ENCODE measurements at regions not wholly inside any gene's neighbourhood (a gene's known extent, or its start where the extent isn't known, plus 50 kb on each side); places are given as distances from the start of the nearest gene placed in this dataset.
"Not testable (repeated sequence)": the region's sequence is repeated elsewhere in the genome, so short reads cannot be mapped to it uniquely, and the experiment has no call there.

- no peaks in the 10 kb centered on the region for H3K36me3 Mint-ChIP-seq (ENCODE audit: low read depth)
- no peaks in the 10 kb centered on the region for H3K4me1 Mint-ChIP-seq (ENCODE audit: low read depth)
- no peak overlapping the region for H3K4me3 Mint-ChIP-seq
- H3K27ac Mint-ChIP-seq, result no peak overlapping the region
- no peaks in the 10 kb centered on the region for H3K27me3 Mint-ChIP-seq (ENCODE audit: low read depth)
- H3K9me3 Mint-ChIP-seq, result peaks cover 5% of the 10 kb centered on the region
Observed at GRCh38 chr16:59826767-59827166, 1092.7 kb upstream of the GOT2 start.

GRCh38 chr16:59809488-59809887, 1075.4 kb upstream of the GOT2 start:
- not testable (repeated sequence) for H3K36me3 Mint-ChIP-seq (ENCODE audit: low read depth); H3K27me3 Mint-ChIP-seq (ENCODE audit: low read depth); H3K27ac Mint-ChIP-seq; H3K4me1 Mint-ChIP-seq (ENCODE audit: low read depth); H3K4me3 Mint-ChIP-seq
- peaks cover 27% of the 10 kb centered on the region for H3K9me3 Mint-ChIP-seq

- Mint-ChIP-seq H3K27ac (no peak overlapping the region), H3K36me3 (ENCODE audit: low read depth) (no peaks in the 10 kb centered on the region), H3K4me1 (ENCODE audit: low read depth) (no peaks in the 10 kb centered on the region), H3K27me3 (ENCODE audit: low read depth) (no peaks in the 10 kb centered on the region), H3K9me3 (peaks cover 13% of the 10 kb centered on the region), H3K4me3 (no peak overlapping the region)
Observed at GRCh38 chr16:59783191-59783590, 1049.1 kb upstream of the GOT2 start.

- H3K27me3 Mint-ChIP-seq (ENCODE audit: low read depth), result no peaks in the 10 kb centered on the region
- H3K36me3 Mint-ChIP-seq (ENCODE audit: low read depth), result no peaks in the 10 kb centered on the region
- no peak overlapping the region for H3K4me3 Mint-ChIP-seq
- H3K27ac Mint-ChIP-seq, result no peak overlapping the region
- H3K4me1 Mint-ChIP-seq (ENCODE audit: low read depth), result no peaks in the 10 kb centered on the region
- peaks cover 3% of the 10 kb centered on the region for H3K9me3 Mint-ChIP-seq
Observed at GRCh38 chr16:59773330-59773729, 1039.2 kb upstream of the GOT2 start.

GRCh38 chr16:59759296-59759695, 1025.2 kb upstream of the GOT2 start:
- Mint-ChIP-seq H3K4me3 (no peak overlapping the region), H3K27ac (no peak overlapping the region), H3K4me1 (ENCODE audit: low read depth) (no peaks in the 10 kb centered on the region), H3K36me3 (ENCODE audit: low read depth) (no peaks in the 10 kb centered on the region), H3K27me3 (ENCODE audit: low read depth) (no peaks in the 10 kb centered on the region), H3K9me3 (peaks cover 27% of the 10 kb centered on the region)

GRCh38 chr16:59758848-59759247, 1024.7 kb upstream of the GOT2 start:
- Mint-ChIP-seq H3K36me3 (ENCODE audit: low read depth) (no peaks in the 10 kb centered on the region), H3K9me3 (peaks cover 28% of the 10 kb centered on the region), H3K27me3 (ENCODE audit: low read depth) (no peaks in the 10 kb centered on the region), H3K27ac (no peak overlapping the region), H3K4me3 (no peak overlapping the region), H3K4me1 (ENCODE audit: low read depth) (no peaks in the 10 kb centered on the region)

GRCh38 chr16:59754854-59755253, 1020.7 kb upstream of the GOT2 start:
- Mint-ChIP-seq H3K4me3 (no peak overlapping the region), H3K27me3 (ENCODE audit: low read depth) (no peaks in the 10 kb centered on the region), H3K4me1 (ENCODE audit: low read depth) (no peaks in the 10 kb centered on the region), H3K9me3 (peaks cover 18% of the 10 kb centered on the region), H3K27ac (no peak overlapping the region), H3K36me3 (ENCODE audit: low read depth) (no peaks in the 10 kb centered on the region)

- Mint-ChIP-seq H3K4me3 (no peak overlapping the region), H3K4me1 (ENCODE audit: low read depth) (no peaks in the 10 kb centered on the region), H3K27me3 (ENCODE audit: low read depth) (no peaks in the 10 kb centered on the region), H3K27ac (no peak overlapping the region), H3K36me3 (ENCODE audit: low read depth) (no peaks in the 10 kb centered on the region), H3K9me3 (peaks cover 12% of the 10 kb centered on the region)
Observed at GRCh38 chr16:59749662-59750336, 1015.7 kb upstream of the GOT2 start.

- no peaks in the 10 kb centered on the region for H3K4me1 Mint-ChIP-seq (ENCODE audit: low read depth)
Observed at GRCh38 chr16:59748531-59748930, 1014.4 kb upstream of the GOT2 start.

GRCh38 chr16:59743504-59743903, 1009.4 kb upstream of the GOT2 start:
- Mint-ChIP-seq H3K27me3 (ENCODE audit: low read depth) (no peaks in the 10 kb centered on the region), H3K27ac (no peak overlapping the region), H3K4me1 (ENCODE audit: low read depth) (no peaks in the 10 kb centered on the region), H3K4me3 (no peak overlapping the region), H3K36me3 (ENCODE audit: low read depth) (no peaks in the 10 kb centered on the region), H3K9me3 (peaks cover 5% of the 10 kb centered on the region)

More at GRCh38 chr16:59748531-59748930, 1014.4 kb upstream of the GOT2 start:
- no peak overlapping the region for H3K27ac Mint-ChIP-seq
- no peak overlapping the region for H3K4me3 Mint-ChIP-seq
- peaks cover 5% of the 10 kb centered on the region for H3K9me3 Mint-ChIP-seq
- no peaks in the 10 kb centered on the region for H3K36me3 Mint-ChIP-seq (ENCODE audit: low read depth)
- H3K27me3 Mint-ChIP-seq (ENCODE audit: low read depth), result no peaks in the 10 kb centered on the region

- H3K27ac Mint-ChIP-seq, result no peak overlapping the region
- no peaks in the 10 kb centered on the region for H3K36me3 Mint-ChIP-seq (ENCODE audit: low read depth)
- no peak overlapping the region for H3K4me3 Mint-ChIP-seq
- H3K27me3 Mint-ChIP-seq (ENCODE audit: low read depth), result no peaks in the 10 kb centered on the region
- no peaks in the 10 kb centered on the region for H3K4me1 Mint-ChIP-seq (ENCODE audit: low read depth)
- H3K9me3 Mint-ChIP-seq, result peaks cover 11% of the 10 kb centered on the region
Observed at GRCh38 chr16:59740858-59741257, 1006.7 kb upstream of the GOT2 start.

- Mint-ChIP-seq H3K4me3 (no peak overlapping the region), H3K9me3 (peaks cover 8% of the 10 kb centered on the region), H3K4me1 (ENCODE audit: low read depth) (no peaks in the 10 kb centered on the region), H3K27ac (no peak overlapping the region), H3K36me3 (ENCODE audit: low read depth) (no peaks in the 10 kb centered on the region), H3K27me3 (ENCODE audit: low read depth) (no peaks in the 10 kb centered on the region)
Observed at GRCh38 chr16:59737274-59737673, 1003.2 kb upstream of the GOT2 start.

GRCh38 chr16:59733321-59733720, 999.2 kb upstream of the GOT2 start:
- H3K27me3 Mint-ChIP-seq (ENCODE audit: low read depth), result no peaks in the 10 kb centered on the region
- H3K36me3 Mint-ChIP-seq (ENCODE audit: low read depth), result no peaks in the 10 kb centered on the region
- no peak overlapping the region for H3K27ac Mint-ChIP-seq
- H3K4me1 Mint-ChIP-seq (ENCODE audit: low read depth), result no peaks in the 10 kb centered on the region
- peaks cover 10% of the 10 kb centered on the region for H3K9me3 Mint-ChIP-seq
- H3K4me3 Mint-ChIP-seq, result no peak overlapping the region

- no peak overlapping the region for H3K4me3 Mint-ChIP-seq
Observed at GRCh38 chr16:59729613-59730012, 995.5 kb upstream of the GOT2 start.

GRCh38 chr16:59719121-59719520, 985.0 kb upstream of the GOT2 start:
- H3K36me3 Mint-ChIP-seq (ENCODE audit: low read depth), result no peaks in the 10 kb centered on the region
- H3K4me1 Mint-ChIP-seq (ENCODE audit: low read depth), result no peaks in the 10 kb centered on the region
- H3K9me3 Mint-ChIP-seq, result no peaks in the 10 kb centered on the region
- H3K27me3 Mint-ChIP-seq (ENCODE audit: low read depth), result no peaks in the 10 kb centered on the region
- no peak overlapping the region for H3K27ac Mint-ChIP-seq
- no peak overlapping the region for H3K4me3 Mint-ChIP-seq

More at GRCh38 chr16:59729613-59730012, 995.5 kb upstream of the GOT2 start:
- Mint-ChIP-seq H3K9me3 (peaks cover 9% of the 10 kb centered on the region), H3K4me1 (ENCODE audit: low read depth) (no peaks in the 10 kb centered on the region), H3K27me3 (ENCODE audit: low read depth) (no peaks in the 10 kb centered on the region), H3K36me3 (ENCODE audit: low read depth) (no peaks in the 10 kb centered on the region), H3K27ac (no peak overlapping the region)

All from T-helper 1 cell treated with Interleukin-12 subunit alpha and Interleukin-12 subunit beta and Interleukin-4 antibody, amounts not matched to agents 30 μg/mL and 1 μg/mL, for 36 hours (primary cell).